Panc1 (cell line): ENCODE measurements at regions not wholly inside any gene's neighbourhood (a gene's known extent, or its start where the extent isn't known, plus 50 kb on each side); places are given as distances from the start of the nearest gene placed in this dataset.

ENCODE experiments used
- ATAC-seq: fragments of 200-7000 bp; cut with Tn5 transposase; 2 replicates; pipeline ENCODE4 v1.9.1; 2020; ENCODE audit warnings: mild to moderate bottlenecking, moderate library complexity
- BruUV-seq: library from RNA; stranded (reverse); fragments of 400-500 nt; replicated peaks from 2 replicates; lab custom pipeline; 2021; lab: Mats Ljungman, UMichigan
- CTCF ChIA-PET: fragments of 300-600 bp; sonication (Branson Sonifier 250); formaldehyde crosslinking; loops from one replicate; lab custom pipeline; 2022; ENCODE audit warnings: antibody characterized with exemption; lab: Charles Lee
- POLR2A ChIA-PET: fragments of 300-600 bp; sonication (Branson Sonifier 250); formaldehyde crosslinking; loops from one replicate; lab custom pipeline; 2022; ENCODE audit warnings: antibody characterized with exemption; lab: Charles Lee
- DNase-seq: peaks from one replicate; pipeline ENCODE4 v3.0.0-alpha.2; 2010; ENCODE audit warnings: low read depth, low spot score
- H3K27ac ChIP-seq: 2 replicates; pipeline ENCODE4 v1.5.1; 2011; ENCODE audit warnings: mild to moderate bottlenecking, low read length, inconsistent platforms
- H3K27me3 ChIP-seq: fragments of 200-500 bp; sonication (Bioruptor generic); 2 replicates; pipeline ENCODE4 v1.6.0; 2014; ENCODE audit warnings: low read length, inconsistent platforms; ENCODE audit not compliant: control insufficient read depth, insufficient read depth
- H3K36me3 ChIP-seq: fragments of 200-500 bp; sonication (Bioruptor generic); 2 replicates; pipeline ENCODE4 v1.5.1; 2014; ENCODE audit warnings: inconsistent platforms, mild to moderate bottlenecking, low read length, moderate library complexity; ENCODE audit not compliant: control insufficient read depth, insufficient read depth
- H3K4me1 ChIP-seq: 2 replicates; pipeline ENCODE4 v1.5.1; 2011; ENCODE audit warnings: inconsistent platforms, mild to moderate bottlenecking, low read length, moderate library complexity; ENCODE audit not compliant: control insufficient read depth, insufficient read depth
- H3K4me3 ChIP-seq, 2 experiments: 2 replicates each; pipeline ENCODE4 v1.5.1; 2011 to 2012; ENCODE audit warnings: low read depth in 2 of 2, low read length in 2 of 2, mild to moderate bottlenecking in 2 of 2, inconsistent platforms in 1 of 2, moderate library complexity in 1 of 2
- H3K9me3 ChIP-seq: fragments of 200-500 bp; sonication (Bioruptor generic); 2 replicates; pipeline ENCODE4 v1.5.1; 2014; ENCODE audit warnings: low read depth, mild to moderate bottlenecking, inconsistent platforms, low read length, moderate library complexity; ENCODE audit not compliant: control insufficient read depth, insufficient read depth
- CTCF ChIP-seq: fragments of 450-650 bp; IDR thresholded peaks from 2 replicates; pipeline ENCODE4 v1.5.1; 2017; ENCODE audit warnings: mild to moderate bottlenecking
- POLR2AphosphoS5 ChIP-seq: IDR thresholded peaks from 2 replicates; pipeline ENCODE4 v1.6.1; 2012; ENCODE audit warnings: mild to moderate bottlenecking, low read depth, low read length, moderate library complexity
- REST ChIP-seq, 2 experiments: IDR thresholded peaks; 2 replicates each; pipeline ENCODE4 v1.6.1; 2011 to 2012; ENCODE audit warnings: low read depth in 2 of 2, control low read depth in 1 of 2, low read length in 1 of 2, mild to moderate bottlenecking in 1 of 2, moderate library complexity in 1 of 2; ENCODE audit not compliant: insufficient read depth in 1 of 2
- SIN3A ChIP-seq: IDR thresholded peaks from 2 replicates; pipeline ENCODE4 v1.6.1; 2012; ENCODE audit warnings: low read depth, mild to moderate bottlenecking, low read length, moderate library complexity, borderline replicate concordance; ENCODE audit not compliant: insufficient read depth
- TCF7L2 ChIP-seq: IDR thresholded peaks from 2 replicates; pipeline ENCODE4 v1.6.1; 2011; ENCODE audit warnings: mild to moderate bottlenecking, low read depth, low read length, inconsistent platforms
- in situ Hi-C: cut with HindIII; loops from 2 replicates; pipeline ENCODE4 v1.10.0; 2016; ENCODE audit warnings: low sequenced_read_pairs, low pct_unique_long_range_greater_than_20kb
- intact Hi-C: fragments of 100-400 bp; cut with micrococcal nuclease; formaldehyde crosslinking; loops from one replicate; pipeline ENCODE4 v1.10.0; 2022; ENCODE audit not compliant: unreplicated experiment

GRCh38 chr7:46751471-46751870, 830.4 kb upstream of the IGFBP3 start:
- no TSS peak for BruUV-seq
- CTCF ChIA-PET, result no interaction called here

GRCh38 chr7:46750321-46750865, 829.3 kb upstream of the IGFBP3 start:
- H3K27ac ChIP-seq, result no peak overlapping the region
- TF ChIP-seq REST (IDR thresholded peaks at IDR 0.05; ENCODE audit: insufficient read depth in 1 of 2, low read depth in 2 of 2, low read length in 1 of 2) (no peak), POLR2AphosphoS5 (no peak), CTCF (no peak), SIN3A (no peak), TCF7L2 (no peak)
- CTCF ChIA-PET, result no interaction called here
- BruUV-seq, result no TSS peak
- POLR2A ChIA-PET, result no interaction called here
- no peak overlapping the region for H3K4me3 ChIP-seq
- no peaks in the 10 kb centered on the region for H3K36me3 ChIP-seq
- no peaks in the 10 kb centered on the region for H3K27me3 ChIP-seq
- H3K4me1 ChIP-seq, result no peaks in the 10 kb centered on the region
- in situ Hi-C loops (no loop called here), intact Hi-C loops (no loop called here)
- ATAC-seq (no peak), DNase-seq (no peak)
- H3K9me3 ChIP-seq, result no peaks in the 10 kb centered on the region

More at GRCh38 chr7:46751471-46751870, 830.4 kb upstream of the IGFBP3 start:
- ATAC-seq (no peak), DNase-seq (no peak)
- TF ChIP-seq SIN3A (no peak), TCF7L2 (no peak)
- intact Hi-C loops (no loop called here), in situ Hi-C loops (no loop called here)
- POLR2A ChIA-PET, result no interaction called here
- no peak overlapping the region for H3K4me3 ChIP-seq
- no peaks in the 10 kb centered on the region for H3K9me3 ChIP-seq
- H3K4me1 ChIP-seq, result no peaks in the 10 kb centered on the region
- H3K27me3 ChIP-seq, result no peaks in the 10 kb centered on the region
- no peaks in the 10 kb centered on the region for H3K36me3 ChIP-seq
- H3K27ac ChIP-seq, result no peak overlapping the region

- intact Hi-C loops (no loop called here), in situ Hi-C loops (no loop called here)
- Histone ChIP-seq H3K27me3 (no peaks in the 10 kb centered on the region), H3K36me3 (no peaks in the 10 kb centered on the region), H3K4me3 (no peak overlapping the region), H3K9me3 (no peaks in the 10 kb centered on the region), H3K4me1 (no peaks in the 10 kb centered on the region), H3K27ac (no peak overlapping the region)
- DNase-seq (no peak), ATAC-seq (no peak)
- BruUV-seq, result no TSS peak
- ChIA-PET CTCF (no interaction called here), POLR2A (no interaction called here)
- TF ChIP-seq POLR2AphosphoS5 (no peak), TCF7L2 (no peak), SIN3A (no peak)
Measured at GRCh38 chr7:46747869-46748576, 827.0 kb upstream of the IGFBP3 start.
